GM12878 (cell line): ENCODE measurements at regions not wholly inside any gene's neighbourhood (a gene's known extent, or its start where the extent isn't known, plus 50 kb on each side); places are given as distances from the start of the nearest gene placed in this dataset.

Source experiments
- ATAC-seq: fragments of 200-7000 bp; cut with Tn5 transposase; 3 replicates; pipeline ENCODE4 v1.9.1; 2020; ENCODE audit warnings: mild to moderate bottlenecking, moderate library complexity
- BruUV-seq: library from RNA; stranded (reverse); fragments of 400-500 nt; replicated peaks from 2 replicates; lab custom pipeline; 2021; lab: Mats Ljungman, UMichigan
- CTCF ChIA-PET: fragments of 300-600 bp; sonication (Branson Sonifier 250); formaldehyde crosslinking; extraction: SDS; loops from one replicate; lab custom pipeline; 2021; ENCODE audit warnings: inconsistent platforms; lab: Yijun Ruan, JAX
- POLR2A ChIA-PET: fragments of 350-600 bp; formaldehyde crosslinking; extraction: SDS; loops from one replicate; lab custom pipeline; 2021; ENCODE audit warnings: inconsistent platforms; lab: Charles Lee
- RAD21 ChIA-PET: fragments of 300-600 bp; sonication (Branson Sonifier 250); formaldehyde crosslinking; loops from one replicate; lab custom pipeline; 2023; ENCODE audit warnings: antibody characterized with exemption; ENCODE audit not compliant: unreplicated experiment; lab: Charles Lee
- SMC1A ChIA-PET: fragments of 300-600 bp; sonication (Branson Sonifier 250); formaldehyde crosslinking; loops from one replicate; lab custom pipeline; 2023; ENCODE audit not compliant: unreplicated experiment, uncharacterized antibody; lab: Charles Lee
- DNase-seq: peaks from one replicate; pipeline ENCODE4 v3.0.0-alpha.2; 2011; ENCODE audit warnings: low read depth, low spot score
- FAIRE-seq: peaks from 3 replicates; lab custom pipeline; 2011; peaks lifted over from hg19 to GRCh38; lab: Jason Lieb, UNC
- H2AFZ ChIP-seq: 2 replicates; pipeline ENCODE4 v1.6.0; 2011; ENCODE audit warnings: low read depth, low read length, control low read depth; ENCODE audit not compliant: control insufficient read depth
- H3K27ac ChIP-seq: 2 replicates; pipeline ENCODE4 v1.5.1; 2011; ENCODE audit warnings: control low read depth; ENCODE audit not compliant: control insufficient read depth, insufficient read depth
- H3K27me3 ChIP-seq, 2 experiments: replicated peaks in 1 of 2; 2 replicates each; pipeline versions ENCODE4 v1.6.0 to v1.6.1; 2011; ENCODE audit warnings: low read length in 1 of 2; ENCODE audit not compliant: control insufficient read depth in 2 of 2, insufficient read depth in 2 of 2
- H3K36me3 ChIP-seq, 2 experiments: 2 replicates each; pipeline ENCODE4 v1.5.1; 2011; ENCODE audit warnings: low read length in 1 of 2; ENCODE audit not compliant: control insufficient read depth in 2 of 2, insufficient read depth in 2 of 2
- H3K4me1 ChIP-seq: 2 replicates; pipeline ENCODE4 v1.6.1; 2011; ENCODE audit warnings: mild to moderate bottlenecking, low read length, moderate library complexity, mixed read lengths; ENCODE audit not compliant: control insufficient read depth, insufficient read depth
- H3K4me2 ChIP-seq: 2 replicates; pipeline ENCODE4 v1.6.0; 2011; ENCODE audit warnings: control low read depth; ENCODE audit not compliant: control insufficient read depth, insufficient read depth
- H3K4me3 ChIP-seq: fragments of 200-600 bp; sonication (generic); 2 replicates; pipeline ENCODE4 v1.5.1; 2016
- H3K79me2 ChIP-seq: 2 replicates; pipeline ENCODE4 v1.6.0; 2011; ENCODE audit warnings: low read length; ENCODE audit not compliant: control insufficient read depth, insufficient read depth
- H3K9ac ChIP-seq: 2 replicates; pipeline ENCODE4 v1.8.0; 2011; ENCODE audit warnings: low read length, control low read depth, mixed read lengths; ENCODE audit not compliant: control insufficient read depth, insufficient read depth
- H3K9me3 ChIP-seq: replicated peaks from 3 replicates; pipeline ENCODE4 v1.5.1; 2011; ENCODE audit warnings: mild to moderate bottlenecking, low read length; ENCODE audit not compliant: control insufficient read depth, insufficient read depth
- H4K20me1 ChIP-seq: 2 replicates; pipeline ENCODE4 v1.6.0; 2011; ENCODE audit not compliant: control insufficient read depth, insufficient read depth
- ASH2L ChIP-seq: fragments of 300-600, 200-600 bp; sonication (generic); IDR thresholded peaks from 2 replicates; pipeline ENCODE4 v1.6.1; 2017; ENCODE audit warnings: low read depth, mild to moderate bottlenecking, borderline replicate concordance
- HCFC1 ChIP-seq: fragments of 150-350 bp; IDR thresholded peaks from 2 replicates; pipeline ENCODE4 v1.6.1; 2014; ENCODE audit warnings: low read length
- MTA2 ChIP-seq: fragments of 450-650 bp; IDR thresholded peaks from 2 replicates; pipeline ENCODE4 v1.6.1; 2016; ENCODE audit warnings: low read depth, mild to moderate bottlenecking, moderate library complexity
- MTA3 ChIP-seq: IDR thresholded peaks from 2 replicates; pipeline ENCODE4 v1.6.1; 2012; ENCODE audit warnings: low read length, inconsistent platforms, borderline replicate concordance
- RAD21 ChIP-seq: IDR thresholded peaks from 2 replicates; pipeline ENCODE4 v1.6.1; 2011; ENCODE audit warnings: mild to moderate bottlenecking, low read depth, low read length, moderate library complexity; ENCODE audit not compliant: insufficient read depth
- RB1 ChIP-seq: fragments of 450-650 bp; formaldehyde crosslinking; IDR thresholded peaks from 2 replicates; pipeline ENCODE4 v1.6.1; 2017; ENCODE audit warnings: mild to moderate bottlenecking, borderline replicate concordance
- WGBS: methylation state at CpG from one replicate; pipeline ENCODE4 v1.1.6; 2016; ENCODE audit warnings: low lambda C conversion rate; ENCODE audit not compliant: insufficient replicate concordance, insufficient coverage; ENCODE audit errors: missing lambda C conversion rate; 5-methylcytosine and 5-hydroxymethylcytosine counted together
- in situ Hi-C: fragments of 300-500 bp; cut with MboI; formaldehyde crosslinking; loops from 9 replicates; pipeline ENCODE4 v1.14.3; 2018; ENCODE audit warnings: mixed read lengths
- intact Hi-C: fragments of 100-400 bp; cut with micrococcal nuclease; formaldehyde crosslinking; loops from one replicate; pipeline ENCODE4 v1.14.2; 2022; ENCODE audit not compliant: unreplicated experiment
- TF ChIP-seq, protein P1 (sequence below): IDR thresholded peaks from 2 replicates; pipeline ENCODE4 v1.6.1; 2011; ENCODE audit warnings: borderline replicate concordance, low read depth, mild to moderate bottlenecking, moderate library complexity, low read length; ENCODE audit not compliant: insufficient read depth, poor library complexity, severe bottlenecking
- TF ChIP-seq, protein P2 (sequence below): fragments of 450-650 bp; IDR thresholded peaks from 2 replicates; pipeline ENCODE4 v1.6.1; 2016; ENCODE audit warnings: mild to moderate bottlenecking
- TF ChIP-seq, protein P3 (sequence below): fragments of 450-650 bp; IDR thresholded peaks from 2 replicates; pipeline ENCODE4 v1.6.1; 2017; ENCODE audit warnings: mild to moderate bottlenecking
- TF ChIP-seq, protein P4 (sequence below): fragments of 450-650 bp; IDR thresholded peaks from 2 replicates; pipeline ENCODE4 v1.6.1; 2016; ENCODE audit warnings: mild to moderate bottlenecking
- TF ChIP-seq, protein P5 (sequence below): IDR thresholded peaks from 2 replicates; pipeline ENCODE4 v1.6.1; 2012; ENCODE audit warnings: low read depth, low read length, improper control_type of control experiment

GRCh38 chr22:49535527-49536125 lies 292.0 kb downstream of the BRD1 start:
- RAD21 ChIA-PET = no interaction called here
- Histone ChIP-seq H3K27ac (no peak overlapping the region), H3K9me3 (no peaks in the 10 kb centered on the region), H3K79me2 (no peaks in the 10 kb centered on the region), H2AFZ (no peak overlapping the region), H3K4me3 (no peak overlapping the region), H3K36me3 (no peaks in the 10 kb centered on the region; a peak in 3 of 4 replicates), H3K4me1 (no peaks in the 10 kb centered on the region), H4K20me1 (no peaks in the 10 kb centered on the region), H3K4me2 (no peak overlapping the region), H3K27me3 (no peaks in the 10 kb centered on the region), H3K9ac (no peak overlapping the region)
- intact Hi-C loops (no loop called here), in situ Hi-C loops (no loop called here)
- WGBS = 59% methylated on average over 16 of the region's 16 CpGs
- BruUV-seq = no TSS peak
- SMC1A ChIA-PET = no interaction called here
- ATAC-seq (no peak), FAIRE-seq (no peak), DNase-seq (no peak)
- CTCF ChIA-PET = no interaction called here
- POLR2A ChIA-PET = no interaction called here
- TF ChIP-seq, protein P1, sequence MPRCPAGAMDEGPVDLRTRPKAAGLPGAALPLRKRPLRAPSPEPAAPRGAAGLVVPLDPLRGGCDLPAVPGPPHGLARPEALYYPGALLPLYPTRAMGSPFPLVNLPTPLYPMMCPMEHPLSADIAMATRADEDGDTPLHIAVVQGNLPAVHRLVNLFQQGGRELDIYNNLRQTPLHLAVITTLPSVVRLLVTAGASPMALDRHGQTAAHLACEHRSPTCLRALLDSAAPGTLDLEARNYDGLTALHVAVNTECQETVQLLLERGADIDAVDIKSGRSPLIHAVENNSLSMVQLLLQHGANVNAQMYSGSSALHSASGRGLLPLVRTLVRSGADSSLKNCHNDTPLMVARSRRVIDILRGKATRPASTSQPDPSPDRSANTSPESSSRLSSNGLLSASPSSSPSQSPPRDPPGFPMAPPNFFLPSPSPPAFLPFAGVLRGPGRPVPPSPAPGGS = no peak

- DNase-seq (no peak), ATAC-seq (no peak), FAIRE-seq (no peak)
- no peak overlapping the region for H3K4me3 ChIP-seq
- no peak overlapping the region for H2AFZ ChIP-seq
- no peaks in the 10 kb centered on the region for H3K79me2 ChIP-seq
- intact Hi-C loops = no loop called here
- no peaks in the 10 kb centered on the region for H3K9me3 ChIP-seq
- SMC1A ChIA-PET = no interaction called here
- H3K4me1 ChIP-seq = no peaks in the 10 kb centered on the region
- H3K9ac ChIP-seq = no peak overlapping the region
- BruUV-seq = no TSS peak
- POLR2A ChIA-PET = no interaction called here
- RAD21 ChIA-PET = no interaction called here
- H3K27me3 ChIP-seq = no peaks in the 10 kb centered on the region
- in situ Hi-C loops = no loop called here
- no peak overlapping the region for H3K4me2 ChIP-seq
- no peaks in the 10 kb centered on the region; a peak in 3 of 4 replicates for H3K36me3 ChIP-seq
- 84% methylated on average over 9 of the region's 9 CpGs for WGBS
- no peak overlapping the region for H3K27ac ChIP-seq
- CTCF ChIA-PET = no interaction called here
- no peaks in the 10 kb centered on the region for H4K20me1 ChIP-seq
- TF ChIP-seq HCFC1 = no peak
- TF ChIP-seq, protein P2, sequence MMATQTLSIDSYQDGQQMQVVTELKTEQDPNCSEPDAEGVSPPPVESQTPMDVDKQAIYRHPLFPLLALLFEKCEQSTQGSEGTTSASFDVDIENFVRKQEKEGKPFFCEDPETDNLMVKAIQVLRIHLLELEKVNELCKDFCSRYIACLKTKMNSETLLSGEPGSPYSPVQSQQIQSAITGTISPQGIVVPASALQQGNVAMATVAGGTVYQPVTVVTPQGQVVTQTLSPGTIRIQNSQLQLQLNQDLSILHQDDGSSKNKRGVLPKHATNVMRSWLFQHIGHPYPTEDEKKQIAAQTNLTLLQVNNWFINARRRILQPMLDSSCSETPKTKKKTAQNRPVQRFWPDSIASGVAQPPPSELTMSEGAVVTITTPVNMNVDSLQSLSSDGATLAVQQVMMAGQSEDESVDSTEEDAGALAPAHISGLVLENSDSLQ = no peak
- TF ChIP-seq, protein P3, sequence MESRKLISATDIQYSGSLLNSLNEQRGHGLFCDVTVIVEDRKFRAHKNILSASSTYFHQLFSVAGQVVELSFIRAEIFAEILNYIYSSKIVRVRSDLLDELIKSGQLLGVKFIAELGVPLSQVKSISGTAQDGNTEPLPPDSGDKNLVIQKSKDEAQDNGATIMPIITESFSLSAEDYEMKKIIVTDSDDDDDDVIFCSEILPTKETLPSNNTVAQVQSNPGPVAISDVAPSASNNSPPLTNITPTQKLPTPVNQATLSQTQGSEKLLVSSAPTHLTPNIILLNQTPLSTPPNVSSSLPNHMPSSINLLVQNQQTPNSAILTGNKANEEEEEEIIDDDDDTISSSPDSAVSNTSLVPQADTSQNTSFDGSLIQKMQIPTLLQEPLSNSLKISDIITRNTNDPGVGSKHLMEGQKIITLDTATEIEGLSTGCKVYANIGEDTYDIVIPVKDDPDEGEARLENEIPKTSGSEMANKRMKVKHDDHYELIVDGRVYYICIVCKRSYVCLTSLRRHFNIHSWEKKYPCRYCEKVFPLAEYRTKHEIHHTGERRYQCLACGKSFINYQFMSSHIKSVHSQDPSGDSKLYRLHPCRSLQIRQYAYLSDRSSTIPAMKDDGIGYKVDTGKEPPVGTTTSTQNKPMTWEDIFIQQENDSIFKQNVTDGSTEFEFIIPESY = no peak
- no peak for TF ChIP-seq ASH2L
- no peak for TF ChIP-seq RAD21
- TF ChIP-seq RB1 = no peak
- no peak for TF ChIP-seq MTA2
- TF ChIP-seq, protein P4, sequence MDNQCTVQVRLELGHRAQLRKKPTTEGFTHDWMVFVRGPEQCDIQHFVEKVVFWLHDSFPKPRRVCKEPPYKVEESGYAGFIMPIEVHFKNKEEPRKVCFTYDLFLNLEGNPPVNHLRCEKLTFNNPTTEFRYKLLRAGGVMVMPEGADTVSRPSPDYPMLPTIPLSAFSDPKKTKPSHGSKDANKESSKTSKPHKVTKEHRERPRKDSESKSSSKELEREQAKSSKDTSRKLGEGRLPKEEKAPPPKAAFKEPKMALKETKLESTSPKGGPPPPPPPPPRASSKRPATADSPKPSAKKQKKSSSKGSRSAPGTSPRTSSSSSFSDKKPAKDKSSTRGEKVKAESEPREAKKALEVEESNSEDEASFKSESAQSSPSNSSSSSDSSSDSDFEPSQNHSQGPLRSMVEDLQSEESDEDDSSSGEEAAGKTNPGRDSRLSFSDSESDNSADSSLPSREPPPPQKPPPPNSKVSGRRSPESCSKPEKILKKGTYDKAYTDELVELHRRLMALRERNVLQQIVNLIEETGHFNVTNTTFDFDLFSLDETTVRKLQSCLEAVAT = no peak
- no peak for TF ChIP-seq MTA3
- TF ChIP-seq, protein P5, sequence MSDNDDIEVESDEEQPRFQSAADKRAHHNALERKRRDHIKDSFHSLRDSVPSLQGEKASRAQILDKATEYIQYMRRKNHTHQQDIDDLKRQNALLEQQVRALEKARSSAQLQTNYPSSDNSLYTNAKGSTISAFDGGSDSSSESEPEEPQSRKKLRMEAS = no peak
Measured at GRCh38 chr22:49535126-49535525, 292.5 kb downstream of the BRD1 start.
